NCI-H446 treated with DMSO at 0.1 percent for 48 hours (cell line): ENCODE measurements at regions not wholly inside any gene's neighbourhood (a gene's known extent, or its start where the extent isn't known, plus 50 kb on each side); places are given as distances from the start of the nearest gene placed in this dataset.

Source experiments
- DNase-seq: peaks from one replicate; lab custom pipeline; 2025; lab: John Stamatoyannopoulos, UW

DNA sequence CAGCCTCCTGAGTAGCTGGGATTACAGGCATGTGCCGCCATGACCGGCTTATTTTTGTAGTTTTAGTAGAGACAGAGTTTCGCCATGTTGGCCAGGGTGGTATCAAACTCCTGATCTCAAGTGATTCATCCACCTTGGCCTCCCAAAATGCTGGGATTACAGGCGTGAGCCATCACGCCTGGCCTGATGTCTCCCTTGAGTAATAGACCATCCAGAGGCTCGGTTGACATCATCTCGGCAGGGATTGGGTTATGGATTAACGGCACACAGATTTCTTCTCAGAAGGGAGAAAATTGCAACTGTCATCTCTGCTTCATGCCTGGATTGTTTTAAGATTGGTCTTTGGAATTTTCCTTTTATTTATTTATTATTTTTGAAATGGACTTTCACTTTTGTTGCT is 239.2 kb upstream of the LARGE1 start:
- no peak for DNase-seq

DNA sequence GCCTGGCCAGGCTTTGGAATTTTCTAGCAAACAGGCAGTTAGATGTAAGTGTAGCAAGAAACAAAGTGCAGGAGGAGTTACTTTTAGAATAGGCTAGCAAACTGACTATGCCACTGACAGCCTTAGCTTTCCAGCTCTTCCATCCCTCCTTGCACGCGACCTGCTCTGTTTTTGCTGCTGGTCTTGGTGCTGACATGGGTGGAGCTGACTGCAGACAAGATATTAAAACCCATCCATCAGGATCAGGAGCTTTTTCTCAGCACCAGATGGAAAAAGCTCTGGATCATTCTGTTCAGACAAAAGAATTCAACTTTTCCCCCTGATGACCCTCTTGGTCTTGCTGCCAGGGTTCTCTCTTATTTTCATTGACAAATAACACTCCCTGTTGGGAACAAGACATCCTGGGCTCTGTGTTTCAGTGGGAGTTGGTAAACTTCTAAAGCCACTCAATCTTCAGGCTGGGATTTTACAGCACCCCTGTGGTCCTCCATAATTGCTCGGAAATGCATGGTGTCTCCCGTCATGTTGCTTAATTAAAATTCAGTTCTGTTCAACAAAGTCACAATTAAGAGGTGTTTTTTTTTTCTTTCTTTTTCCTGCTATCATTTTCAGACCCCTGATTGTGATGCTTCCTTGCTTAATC is 240.0 kb upstream of the LARGE1 start:
- DNase-seq: no peak

DNA sequence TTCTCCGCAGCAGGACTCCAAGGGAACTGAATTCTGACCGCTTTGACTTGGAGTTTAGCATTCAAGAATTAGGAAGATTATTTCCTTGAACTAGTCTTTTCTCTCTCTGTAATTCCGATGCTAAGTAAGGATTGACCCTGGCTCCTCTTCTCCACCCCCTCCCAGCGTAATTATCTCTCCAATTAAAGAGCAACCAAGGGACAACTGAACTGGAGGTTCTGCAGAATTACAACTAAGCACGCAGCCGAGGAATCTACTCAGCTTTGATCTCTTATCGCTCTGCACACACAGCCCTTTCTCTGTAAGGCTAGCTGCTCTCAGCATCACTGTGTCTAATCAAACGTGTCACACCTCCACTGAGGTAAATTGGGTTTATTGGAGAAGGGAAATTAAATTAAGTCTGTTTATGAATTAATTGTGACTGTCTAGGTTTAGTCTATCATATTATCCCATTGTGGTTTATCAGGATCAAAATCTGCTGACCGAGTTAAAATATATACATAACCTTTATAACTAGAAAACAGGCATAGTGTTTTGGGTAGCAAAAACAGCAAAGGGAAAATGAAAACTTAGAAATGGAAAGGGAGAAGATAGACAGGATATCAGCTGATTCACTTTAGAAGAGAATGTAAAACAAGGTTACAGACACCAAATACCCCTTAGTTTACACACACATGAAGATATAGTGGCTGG is 241.3 kb upstream of the LARGE1 start:
- DNase-seq: no peak

DNA sequence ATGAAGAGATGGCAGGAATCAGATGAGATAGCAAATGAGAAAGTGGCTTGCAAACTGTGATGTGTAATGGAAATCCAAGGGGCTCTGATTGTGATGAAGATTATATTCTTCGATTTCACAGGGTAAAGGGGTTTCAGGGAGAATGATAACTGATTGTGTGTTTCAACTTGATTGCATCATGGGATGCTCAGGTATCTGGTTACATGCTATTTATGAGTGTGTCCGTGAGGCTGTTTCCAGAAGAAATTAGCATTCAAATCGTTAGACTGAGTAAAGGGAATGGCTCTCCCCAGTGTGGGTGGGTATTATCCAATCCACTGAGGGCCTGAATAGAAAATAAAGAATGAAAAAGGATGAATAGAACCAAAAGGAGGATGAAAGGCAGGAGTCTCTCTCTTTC is 278.7 kb upstream of the LARGE1 start:
- no peak for DNase-seq

DNA sequence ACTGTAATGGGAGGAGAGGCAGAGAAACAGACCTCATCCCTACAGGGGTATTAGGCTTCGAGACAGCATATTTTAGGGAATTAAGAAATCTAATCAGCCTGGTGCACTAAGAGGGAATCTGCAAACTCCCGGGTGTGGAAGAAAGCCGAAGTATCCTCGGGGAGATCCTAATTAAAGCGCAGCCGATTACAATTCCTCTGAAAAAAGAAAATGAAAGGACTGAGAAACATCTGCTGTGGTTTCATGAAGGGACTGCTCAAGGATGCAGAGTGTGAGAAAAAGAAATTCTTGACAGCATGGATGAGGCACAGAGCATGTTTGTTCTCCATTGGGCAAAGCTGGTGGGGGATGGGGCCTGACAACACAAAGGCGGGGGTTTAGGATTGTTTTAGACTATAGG is 290.0 kb upstream of the LARGE1 start:
- DNase-seq: no peak

DNA sequence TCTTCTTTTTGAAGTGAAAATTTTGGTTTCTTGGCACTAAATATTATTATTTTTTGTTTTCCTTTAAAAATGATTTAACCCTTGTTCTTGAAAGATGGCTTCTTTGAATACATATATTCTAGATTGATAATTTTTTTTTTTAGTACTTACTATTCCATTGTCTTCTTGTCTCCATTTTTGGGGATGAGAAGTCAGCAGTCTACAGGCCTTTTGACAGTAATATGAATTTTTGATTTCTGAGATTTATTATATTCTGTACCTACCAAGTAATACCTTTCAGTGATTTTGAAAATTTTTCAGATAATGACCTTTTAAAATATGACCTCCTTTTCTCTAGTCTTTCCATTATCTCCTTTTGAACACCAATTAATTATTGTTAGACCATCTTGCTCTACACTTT is 294.1 kb upstream of the LARGE1 start:
- no peak for DNase-seq

DNA sequence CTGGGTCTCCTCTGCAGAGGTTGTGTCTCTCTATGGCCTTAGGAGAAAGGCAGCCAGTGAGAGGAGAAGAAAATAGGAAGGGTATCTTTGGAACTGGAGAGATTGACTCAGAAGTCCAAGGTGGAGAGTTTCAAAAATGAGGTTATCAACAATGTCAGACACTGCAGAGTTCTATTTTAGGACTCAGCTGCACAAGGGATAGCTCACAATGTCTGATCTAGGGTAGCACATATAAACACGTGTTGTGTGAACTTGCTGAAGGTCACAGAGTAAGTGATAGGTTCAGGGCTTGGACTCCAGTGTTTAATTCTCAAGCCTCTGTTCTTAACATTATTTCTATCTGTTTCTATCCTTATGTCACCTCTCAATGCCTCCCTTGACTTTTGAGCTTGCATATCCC is 305.0 kb upstream of the LARGE1 start:
- DNase-seq: no peak

DNA sequence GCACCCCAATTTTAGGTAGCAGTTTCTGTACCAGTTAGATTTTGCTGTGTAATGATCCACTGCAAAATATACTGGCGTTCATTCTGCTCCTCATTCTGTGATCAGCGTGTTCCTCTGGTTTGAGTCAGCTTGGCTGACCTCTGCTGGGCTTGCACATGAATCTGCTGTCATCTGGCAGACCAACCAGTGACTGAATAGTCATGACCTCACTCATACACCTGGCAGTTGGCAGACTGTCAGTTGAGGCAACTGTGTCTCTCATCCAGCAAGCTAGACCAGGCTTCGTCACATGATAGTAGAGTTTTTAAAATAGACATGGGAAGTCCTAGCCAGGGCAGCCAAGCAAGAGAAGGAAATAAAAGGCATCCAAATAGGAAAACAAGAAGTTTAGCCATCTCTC is 316.3 kb upstream of the LARGE1 start:
- no peak for DNase-seq

DNA sequence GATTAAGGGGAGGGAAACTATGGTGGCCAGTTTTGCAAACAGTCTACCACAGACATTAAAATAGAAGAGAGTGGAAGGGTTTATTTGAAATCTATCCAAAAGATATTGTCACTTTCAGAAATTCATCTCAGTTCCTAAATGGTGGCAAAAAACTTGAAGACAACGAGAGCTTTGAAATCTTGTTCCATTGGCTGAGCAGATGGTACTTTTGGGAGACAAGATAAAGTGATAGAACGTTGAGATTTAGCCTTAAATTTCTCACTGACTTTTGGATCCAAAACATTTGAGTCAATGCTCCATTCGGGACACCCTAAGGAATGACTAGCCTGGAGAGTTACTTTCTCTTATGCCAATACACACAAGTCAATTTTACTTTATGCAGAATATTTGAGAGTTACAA is 319.1 kb upstream of the LARGE1 start:
- no peak for DNase-seq

DNA sequence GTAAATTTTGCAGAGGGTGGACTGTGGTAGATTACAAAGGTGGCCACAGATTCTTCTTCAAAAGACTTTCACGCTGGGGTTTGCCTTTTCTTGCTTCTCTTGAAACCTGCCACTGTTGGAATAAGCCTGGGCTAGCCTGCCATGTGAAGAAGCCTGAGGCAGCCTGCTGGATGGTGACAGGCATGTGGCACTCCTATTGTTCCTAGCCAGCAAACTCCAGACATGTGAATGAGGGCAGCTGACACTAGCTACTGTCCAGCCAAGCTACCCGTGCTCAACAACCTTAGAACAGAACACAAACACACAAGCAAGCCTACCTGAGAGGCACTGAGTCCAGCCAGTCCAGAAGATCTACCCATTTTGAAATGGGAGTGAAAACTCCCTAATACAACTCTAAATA is 322.7 kb upstream of the LARGE1 start:
- no peak for DNase-seq

DNA sequence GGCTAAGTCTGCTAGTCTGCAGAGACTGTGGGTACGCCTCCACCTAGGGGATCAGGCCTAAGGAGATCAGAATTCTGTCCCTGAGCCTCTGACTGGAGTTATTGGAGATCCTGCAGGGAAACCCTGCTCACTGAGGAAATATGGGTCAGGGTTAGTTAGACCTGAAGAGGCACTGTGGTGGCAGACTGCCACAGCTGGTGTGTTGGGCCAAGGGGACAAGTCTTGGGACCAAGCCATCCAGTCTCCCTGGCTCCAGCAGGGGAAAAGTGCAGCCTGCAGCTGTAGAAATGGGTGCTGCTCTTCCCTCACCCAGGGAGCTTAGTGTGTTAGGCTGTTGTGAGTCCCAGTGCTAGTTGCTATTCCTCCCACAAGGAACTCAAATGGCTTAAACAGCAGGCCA is 334.8 kb upstream of the LARGE1 start:
- DNase-seq: no peak

DNA sequence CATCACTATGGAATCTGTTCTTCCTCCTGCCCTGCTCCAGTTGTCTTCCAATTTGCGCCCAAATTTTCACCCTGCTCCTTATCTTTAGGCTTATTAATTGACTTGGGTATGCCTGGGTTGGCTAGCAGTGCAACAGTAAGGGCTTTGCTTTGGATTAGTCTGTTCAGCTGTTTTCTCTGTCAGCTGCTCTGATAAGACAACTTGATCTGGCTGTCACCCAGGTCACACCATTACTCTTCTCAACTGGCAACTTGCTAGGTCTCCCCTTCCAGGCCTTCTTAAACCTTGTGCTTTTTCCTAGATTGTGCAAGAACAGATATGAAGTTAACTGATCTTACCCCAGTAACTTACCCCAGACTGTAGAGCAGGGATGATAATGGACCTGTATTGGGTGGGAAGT is 357.8 kb upstream of the LARGE1 start:
- no peak for DNase-seq

DNA sequence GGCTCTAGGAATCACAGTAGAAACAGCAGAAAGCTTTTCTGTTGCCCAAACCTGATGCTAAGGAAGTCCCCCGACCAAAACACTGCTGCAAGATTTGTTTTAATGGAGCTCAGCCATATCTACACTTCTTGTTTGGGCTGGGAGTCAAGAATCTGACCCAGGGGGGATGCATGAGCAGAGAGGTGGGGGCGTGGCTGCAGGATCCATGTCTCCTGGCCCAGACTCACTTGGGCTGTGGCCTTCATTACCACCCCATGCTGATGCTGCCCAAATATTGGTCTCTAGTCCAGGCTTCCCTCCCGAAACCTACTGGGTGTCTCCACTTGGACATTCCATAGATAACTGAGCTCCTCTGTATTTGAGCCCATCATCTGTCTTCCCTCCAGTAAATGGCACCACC is 361.5 kb upstream of the LARGE1 start:
- no peak for DNase-seq

DNA sequence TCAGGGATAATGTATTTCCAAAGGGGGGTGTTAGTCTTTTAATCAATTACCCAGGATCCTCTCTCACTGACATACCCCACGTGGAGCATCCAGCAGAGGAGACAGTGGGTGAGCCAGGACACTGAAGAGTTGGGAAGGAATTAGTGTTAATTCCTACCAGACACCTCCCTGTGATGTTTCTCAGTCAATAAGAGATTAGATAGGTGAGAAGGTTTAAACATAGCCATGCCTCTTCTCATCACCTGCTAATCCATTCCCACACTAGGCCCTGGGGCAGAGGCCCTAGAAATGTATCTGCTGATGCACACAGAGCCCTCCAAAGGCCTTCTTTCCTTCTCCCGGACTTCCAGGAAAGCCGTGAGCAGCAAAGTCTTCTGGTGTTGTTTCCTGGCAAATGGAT is 363.6 kb upstream of the LARGE1 start:
- no peak for DNase-seq

DNA sequence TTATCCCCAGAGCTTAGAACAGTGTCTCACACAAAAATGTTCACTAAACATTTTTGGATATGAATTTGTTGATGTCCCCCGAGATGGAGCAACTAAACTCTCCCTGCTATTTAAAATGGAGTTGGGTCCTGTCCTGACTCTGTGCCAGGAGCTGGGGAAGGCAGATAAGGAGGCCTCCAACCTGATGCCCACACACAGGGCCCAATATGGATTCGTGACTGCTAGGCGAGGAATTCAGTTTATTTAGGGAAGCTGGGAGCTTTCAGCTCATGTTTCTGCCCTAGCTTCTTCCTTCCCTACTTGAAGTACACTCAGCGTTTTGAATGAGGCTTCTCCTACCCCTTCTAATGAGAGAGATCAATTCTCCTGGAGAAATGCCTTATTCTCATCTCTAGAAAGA is 373.0 kb upstream of the LARGE1 start:
- DNase-seq: no peak

DNA sequence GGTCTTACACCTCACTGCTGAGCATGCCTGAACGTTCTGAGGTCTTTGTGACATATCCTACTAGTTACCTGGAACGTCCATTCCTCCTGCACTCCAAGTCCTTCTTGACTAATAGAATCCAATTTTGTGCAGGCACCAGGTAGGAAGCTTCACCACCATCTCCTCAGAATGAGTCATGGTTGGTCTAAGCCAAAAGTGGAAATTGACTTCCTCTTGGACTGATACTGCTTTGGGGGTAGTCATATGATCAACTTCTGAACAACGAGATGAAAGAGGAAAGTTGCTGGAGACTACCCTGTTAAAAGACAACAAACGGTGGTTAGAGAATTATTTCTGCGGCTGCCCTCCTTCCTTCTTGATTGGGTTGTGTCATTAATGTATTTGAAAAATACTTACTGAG is 374.2 kb upstream of the LARGE1 start:
- no peak for DNase-seq

DNA sequence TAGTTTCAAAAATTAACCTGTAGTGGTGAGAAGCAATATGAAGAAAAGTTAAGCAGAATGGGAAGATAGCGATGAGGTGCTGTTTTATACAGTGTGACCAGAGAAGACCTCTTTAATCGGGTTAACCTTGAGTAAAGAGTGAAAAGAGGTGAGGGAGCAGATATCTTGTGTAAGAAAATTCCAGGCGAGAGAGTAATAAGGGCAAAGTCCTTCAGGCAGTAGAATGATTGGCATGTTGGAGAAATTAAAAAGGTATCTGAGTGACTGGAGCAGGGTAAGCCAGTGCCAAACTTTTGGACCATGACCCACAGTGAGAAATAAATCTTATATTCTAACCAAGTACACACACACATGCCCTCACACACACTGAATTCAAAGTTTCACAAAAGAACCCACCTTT is 374.7 kb upstream of the LARGE1 start:
- DNase-seq: no peak

DNA sequence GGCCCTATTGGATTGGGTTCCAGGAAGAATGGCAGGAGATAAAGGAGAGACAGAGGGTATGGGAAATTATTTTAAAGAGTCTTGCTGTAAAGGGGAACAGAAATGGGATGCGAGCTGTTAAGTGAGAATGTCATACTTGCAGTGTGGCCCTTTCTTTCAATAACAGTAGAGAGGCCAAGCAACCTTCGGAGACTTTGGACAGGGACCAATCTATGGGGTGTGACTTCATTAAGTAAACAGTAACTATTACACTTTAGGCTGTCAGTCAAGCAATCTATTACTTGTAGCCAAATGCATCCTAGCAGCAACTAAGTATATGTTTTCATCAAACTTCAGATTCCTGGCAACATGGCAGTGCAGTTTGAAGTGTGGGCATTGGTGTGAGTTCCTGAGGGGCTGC is 376.2 kb upstream of the LARGE1 start:
- no peak for DNase-seq

DNA sequence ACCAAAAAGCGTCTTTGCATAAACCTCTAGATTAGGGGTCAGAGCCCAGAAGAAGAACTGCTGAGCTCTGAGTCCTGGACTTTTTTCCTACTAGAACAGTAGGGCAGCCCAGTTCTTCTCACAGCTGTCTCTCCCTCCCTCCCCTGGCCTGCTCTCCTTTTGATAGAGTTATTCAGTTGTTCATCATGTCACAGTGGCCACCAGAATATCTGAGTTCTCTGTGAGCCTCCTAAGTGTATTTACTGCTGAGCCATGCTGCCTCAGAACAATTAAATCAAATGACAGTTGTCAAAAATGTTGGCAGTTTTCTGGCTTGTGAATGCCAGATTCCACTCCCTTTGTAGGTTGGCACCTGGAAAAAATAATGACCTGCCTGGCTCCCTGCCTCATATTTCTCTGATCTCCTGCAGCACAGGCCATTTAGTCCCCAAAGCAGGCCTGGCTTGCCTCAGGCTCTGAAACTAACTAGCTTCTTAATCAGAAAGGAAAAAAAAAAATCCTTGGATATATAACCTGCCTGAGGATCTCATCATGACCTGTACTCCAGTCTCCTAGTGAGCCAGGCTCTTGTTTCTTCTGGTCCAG is 377.4 kb upstream of the LARGE1 start:
- no peak for DNase-seq

DNA sequence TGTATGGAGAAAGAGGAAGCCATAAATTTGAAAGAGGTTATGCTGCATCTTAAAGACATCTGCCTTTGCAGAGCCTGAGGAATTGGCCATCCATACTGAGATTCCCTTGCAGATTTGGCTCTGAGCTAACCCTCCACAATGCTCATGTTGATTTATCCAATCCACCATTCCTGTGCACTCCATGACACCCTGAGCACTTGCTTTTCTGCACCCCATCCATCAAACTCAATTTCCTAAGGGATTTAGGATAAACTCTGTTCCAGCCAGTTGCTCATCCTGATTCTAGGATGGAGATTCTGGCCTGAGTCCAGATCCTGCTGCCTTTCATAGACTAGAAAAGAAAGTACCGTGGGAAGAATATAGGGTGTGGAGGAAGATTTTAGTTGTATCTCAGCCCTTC is 379.2 kb upstream of the LARGE1 start:
- no peak for DNase-seq

DNA sequence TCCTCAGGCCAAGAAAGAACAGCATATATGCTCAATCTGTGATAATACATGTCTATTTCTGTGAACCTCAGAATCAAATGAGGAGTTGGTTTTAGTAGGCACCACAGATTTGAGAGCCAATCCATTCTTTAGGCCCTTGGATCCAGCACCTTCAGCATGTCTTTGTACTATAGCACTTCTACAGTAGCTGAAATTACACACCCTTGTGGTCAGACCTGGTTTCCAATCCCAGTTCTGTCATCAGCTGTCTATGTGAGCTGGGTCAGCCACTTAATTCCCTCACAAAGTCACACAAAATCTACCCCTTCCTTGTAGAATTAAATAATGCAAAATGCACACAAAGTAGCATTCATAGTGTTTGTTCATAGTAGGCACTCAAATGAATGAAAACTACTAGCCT is 381.3 kb upstream of the LARGE1 start:
- no peak for DNase-seq

DNA sequence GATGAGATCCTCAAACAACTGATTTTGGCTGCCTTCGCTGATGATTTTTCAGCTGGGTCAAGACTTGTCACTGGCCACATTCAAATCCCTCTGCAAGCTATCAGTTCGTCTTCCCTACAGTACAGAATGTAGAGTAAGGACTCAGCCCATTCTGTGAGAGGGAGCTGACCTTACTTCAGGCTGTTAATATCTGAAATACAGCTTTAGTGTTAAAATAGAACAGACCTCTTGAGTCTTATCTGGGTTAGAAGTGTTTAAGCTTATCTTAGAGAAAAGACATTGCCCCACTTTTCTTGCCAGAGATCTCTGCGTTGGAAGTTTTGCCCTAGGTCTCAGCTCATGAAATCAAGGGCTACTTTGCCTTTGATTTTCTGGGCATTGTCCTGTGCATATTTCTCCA is 383.4 kb upstream of the LARGE1 start:
- no peak for DNase-seq

DNA sequence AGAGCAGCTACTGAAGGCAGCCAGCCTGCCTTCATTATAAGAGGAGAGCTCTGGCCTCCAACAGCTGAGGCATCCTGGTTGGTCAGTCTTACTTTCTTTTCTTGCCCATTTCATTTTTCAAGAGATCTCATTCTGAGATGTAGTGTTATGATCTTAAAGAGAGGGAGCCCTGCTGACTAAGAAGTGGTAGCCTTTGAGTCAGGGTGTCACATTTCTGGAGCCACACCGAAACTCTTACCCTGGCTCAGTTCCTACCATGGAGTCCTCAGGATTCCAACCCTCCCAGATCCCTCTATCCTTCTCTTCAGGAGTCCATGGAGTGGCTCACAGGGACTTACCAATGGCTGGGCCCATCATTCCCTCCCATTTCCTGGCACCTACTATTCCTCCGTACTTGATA is 386.1 kb upstream of the LARGE1 start:
- no peak for DNase-seq

DNA sequence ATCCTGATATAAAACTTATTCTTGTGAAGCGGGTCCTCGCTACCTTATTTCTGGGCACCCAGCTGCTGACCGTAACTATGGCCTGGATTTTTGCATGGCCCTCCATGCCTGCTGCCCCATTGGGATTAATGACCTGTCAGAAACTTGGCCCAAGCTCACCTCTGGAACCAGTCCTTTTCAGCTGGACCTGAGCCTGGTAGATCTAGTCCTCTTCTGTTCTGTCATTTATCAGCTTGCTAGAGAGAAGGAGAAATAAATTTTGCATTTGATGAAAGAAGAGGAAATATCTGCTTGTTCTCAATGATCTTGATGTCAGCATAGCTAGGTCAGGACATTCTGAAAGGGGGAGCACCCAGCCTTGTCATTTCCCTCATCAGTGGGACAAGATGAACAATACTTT is 387.8 kb upstream of the LARGE1 start:
- no peak for DNase-seq
